Lower leg skin (tissue), 3 donors: ENCODE measurements at regions not wholly inside any gene's neighbourhood (a gene's known extent, or its start where the extent isn't known, plus 50 kb on each side); places are given as distances from the start of the nearest gene placed in this dataset.

Source experiments
- CTCF ChIP-seq, 3 donors: fragments of 450-650 bp; IDR thresholded peaks; one replicate each; pipeline ENCODE4 v1.5.1; 2016; ENCODE audit warnings: antibody characterized with exemption in 3 of 3, mild to moderate bottlenecking in 3 of 3, moderate library complexity in 2 of 3
- POLR2A ChIP-seq, 2 donors: fragments of 450-650 bp; IDR thresholded peaks; one replicate each; pipeline ENCODE4 v1.6.1; 2016 to 2017; ENCODE audit warnings: antibody characterized with exemption in 2 of 2, mild to moderate bottlenecking in 1 of 2, moderate library complexity in 1 of 2

DNA sequence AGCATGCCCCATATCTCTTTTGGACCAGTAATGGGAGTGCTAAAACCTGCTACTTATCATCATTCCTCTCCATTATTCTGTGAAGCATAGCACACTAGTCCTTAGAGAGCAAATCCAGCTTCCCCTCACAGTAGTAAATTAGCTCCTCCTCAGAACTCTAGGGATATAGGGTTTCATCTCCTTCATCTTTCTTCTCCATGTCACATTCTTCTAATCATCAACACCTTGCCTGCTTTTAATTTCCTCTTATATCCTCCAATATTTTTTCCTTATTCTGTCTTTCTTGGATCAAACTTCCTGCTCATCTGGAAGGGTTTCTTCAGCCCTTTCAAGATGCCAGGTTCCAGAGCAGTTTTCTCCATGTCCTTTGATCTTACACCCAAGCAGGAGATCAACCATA, 321.4 kb upstream of the ACVR2A start:
- no peak for TF ChIP-seq CTCF (IDR thresholded peaks at IDR 0.05)
- no peak for TF ChIP-seq POLR2A (IDR thresholded peaks at IDR 0.05)
